HFFc6 (cell line): ENCODE measurements at regions not wholly inside any gene's neighbourhood (a gene's known extent, or its start where the extent isn't known, plus 50 kb on each side); places are given as distances from the start of the nearest gene placed in this dataset.

Experiments
- DNase-seq: peaks from one replicate; pipeline ENCODE4 v3.0.0-alpha.2; 2018
- H3K27ac Mint-ChIP-seq: 2 replicates; pipeline ENCODE4 v1.8.0; 2020; ENCODE audit warnings: mild to moderate bottlenecking, mixed read lengths
- H3K27me3 Mint-ChIP-seq: 2 replicates; pipeline ENCODE4 v1.8.0; 2021; ENCODE audit warnings: mild to moderate bottlenecking, moderate library complexity, mixed read lengths; ENCODE audit not compliant: insufficient read depth
- H3K36me3 Mint-ChIP-seq: 2 replicates; pipeline ENCODE4 v1.8.0; 2021; ENCODE audit warnings: low read depth, mixed read lengths
- H3K4me1 Mint-ChIP-seq: 2 replicates; pipeline ENCODE4 v1.8.0; 2020; ENCODE audit warnings: low read depth, mixed read lengths
- H3K4me3 Mint-ChIP-seq: 2 replicates; pipeline ENCODE4 v1.8.0; 2020; ENCODE audit warnings: mild to moderate bottlenecking, moderate library complexity, mixed read lengths
- H3K9me3 Mint-ChIP-seq: 2 replicates; pipeline ENCODE4 v1.8.0; 2020; ENCODE audit warnings: mild to moderate bottlenecking, mixed read lengths
- TF ChIP-seq, protein P1 (sequence below): fragments of 200-600 bp; sonication (generic); IDR thresholded peaks from 2 replicates; pipeline ENCODE4 v1.5.0; 2021; ENCODE audit warnings: antibody characterized with exemption, mild to moderate bottlenecking

- Mint-ChIP-seq H3K4me1 (no peaks in the 10 kb centered on the region), H3K4me3 (no peak overlapping the region), H3K36me3 (no peaks in the 10 kb centered on the region), H3K27me3 (no peaks in the 10 kb centered on the region), H3K9me3 (peaks cover 3% of the 10 kb centered on the region), H3K27ac (no peak overlapping the region)
- no peak for DNase-seq
- TF ChIP-seq, protein P1, sequence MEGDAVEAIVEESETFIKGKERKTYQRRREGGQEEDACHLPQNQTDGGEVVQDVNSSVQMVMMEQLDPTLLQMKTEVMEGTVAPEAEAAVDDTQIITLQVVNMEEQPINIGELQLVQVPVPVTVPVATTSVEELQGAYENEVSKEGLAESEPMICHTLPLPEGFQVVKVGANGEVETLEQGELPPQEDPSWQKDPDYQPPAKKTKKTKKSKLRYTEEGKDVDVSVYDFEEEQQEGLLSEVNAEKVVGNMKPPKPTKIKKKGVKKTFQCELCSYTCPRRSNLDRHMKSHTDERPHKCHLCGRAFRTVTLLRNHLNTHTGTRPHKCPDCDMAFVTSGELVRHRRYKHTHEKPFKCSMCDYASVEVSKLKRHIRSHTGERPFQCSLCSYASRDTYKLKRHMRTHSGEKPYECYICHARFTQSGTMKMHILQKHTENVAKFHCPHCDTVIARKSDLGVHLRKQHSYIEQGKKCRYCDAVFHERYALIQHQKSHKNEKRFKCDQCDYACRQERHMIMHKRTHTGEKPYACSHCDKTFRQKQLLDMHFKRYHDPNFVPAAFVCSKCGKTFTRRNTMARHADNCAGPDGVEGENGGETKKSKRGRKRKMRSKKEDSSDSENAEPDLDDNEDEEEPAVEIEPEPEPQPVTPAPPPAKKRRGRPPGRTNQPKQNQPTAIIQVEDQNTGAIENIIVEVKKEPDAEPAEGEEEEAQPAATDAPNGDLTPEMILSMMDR, result no peak
These were observed 1277.6 kb downstream of the ZPLD1 start for GRCh38 chr3:103712320-103713008.

- Mint-ChIP-seq H3K27ac (no peak overlapping the region), H3K4me3 (no peak overlapping the region), H3K27me3 (no peaks in the 10 kb centered on the region), H3K9me3 (peaks cover 22% of the 10 kb centered on the region), H3K36me3 (no peaks in the 10 kb centered on the region), H3K4me1 (no peaks in the 10 kb centered on the region)
- TF ChIP-seq, protein P1, result no peak
- no peak for DNase-seq
These were observed 1294.7 kb downstream of the ZPLD1 start for GRCh38 chr3:103729547-103729946.

DNA sequence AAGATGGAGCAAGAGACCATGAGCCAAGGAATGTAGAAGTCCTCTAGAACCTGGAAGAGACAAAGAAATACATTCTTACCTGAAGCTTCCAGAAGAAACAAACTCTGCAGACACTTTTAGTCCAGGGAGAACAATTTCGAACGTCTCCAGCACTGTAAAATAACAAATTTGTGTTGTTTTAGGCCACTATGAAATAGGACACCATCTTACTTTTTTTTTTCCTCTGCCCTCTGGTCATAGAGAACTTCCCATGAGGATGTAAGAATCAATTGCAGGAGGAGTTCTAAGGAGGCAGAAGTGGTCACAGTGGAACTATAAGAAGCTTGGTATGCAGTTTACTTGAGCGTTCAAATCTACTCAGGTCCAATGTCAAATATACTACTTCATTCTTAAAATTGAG lies 1295.9 kb downstream of the ZPLD1 start:
- TF ChIP-seq, protein P1, result no peak
- no peaks in the 10 kb centered on the region for H3K36me3 Mint-ChIP-seq
- no peak overlapping the region for H3K27ac Mint-ChIP-seq
- no peaks in the 10 kb centered on the region for H3K4me1 Mint-ChIP-seq
- H3K4me3 Mint-ChIP-seq, result no peak overlapping the region
- H3K9me3 Mint-ChIP-seq, result peaks cover 22% of the 10 kb centered on the region
- H3K27me3 Mint-ChIP-seq, result no peaks in the 10 kb centered on the region
- DNase-seq, result no peak

GRCh38 chr3:103752986-103753385 lies 1318.2 kb downstream of the ZPLD1 start:
- Mint-ChIP-seq H3K27ac (no peak overlapping the region), H3K4me3 (no peak overlapping the region), H3K36me3 (no peaks in the 10 kb centered on the region), H3K27me3 (no peaks in the 10 kb centered on the region), H3K4me1 (no peaks in the 10 kb centered on the region), H3K9me3 (peaks cover 11% of the 10 kb centered on the region)
- TF ChIP-seq, protein P1, result no peak
- DNase-seq, result no peak

- TF ChIP-seq, protein P1, result no peak
- Mint-ChIP-seq H3K4me1 (no peaks in the 10 kb centered on the region), H3K36me3 (no peaks in the 10 kb centered on the region), H3K4me3 (no peak overlapping the region), H3K27ac (no peak overlapping the region), H3K9me3 (peaks cover 39% of the 10 kb centered on the region), H3K27me3 (no peaks in the 10 kb centered on the region)
- DNase-seq, result no peak
These were observed 1332.8 kb downstream of the ZPLD1 start for GRCh38 chr3:103767635-103768034.

- H3K4me3 Mint-ChIP-seq, result no peak overlapping the region
- TF ChIP-seq, protein P1, result no peak
- peaks cover 20% of the 10 kb centered on the region; the same call in 1 of the 2 replicates for H3K9me3 Mint-ChIP-seq
- no peak for DNase-seq
- no peaks in the 10 kb centered on the region for H3K36me3 Mint-ChIP-seq
- H3K27ac Mint-ChIP-seq, result no peak overlapping the region
- H3K27me3 Mint-ChIP-seq, result no peaks in the 10 kb centered on the region
- H3K4me1 Mint-ChIP-seq, result no peaks in the 10 kb centered on the region
These were observed 1350.2 kb downstream of the ZPLD1 start for GRCh38 chr3:103785017-103785416.
